ENCODE measurements at regions not wholly inside any gene's neighbourhood (a gene's known extent, or its start where the extent isn't known, plus 50 kb on each side); places are given as distances from the start of the nearest gene placed in this dataset.
"Not testable (repeated sequence)": the region's sequence is repeated elsewhere in the genome, so short reads cannot be mapped to it uniquely, and the experiment has no call there.

DNA sequence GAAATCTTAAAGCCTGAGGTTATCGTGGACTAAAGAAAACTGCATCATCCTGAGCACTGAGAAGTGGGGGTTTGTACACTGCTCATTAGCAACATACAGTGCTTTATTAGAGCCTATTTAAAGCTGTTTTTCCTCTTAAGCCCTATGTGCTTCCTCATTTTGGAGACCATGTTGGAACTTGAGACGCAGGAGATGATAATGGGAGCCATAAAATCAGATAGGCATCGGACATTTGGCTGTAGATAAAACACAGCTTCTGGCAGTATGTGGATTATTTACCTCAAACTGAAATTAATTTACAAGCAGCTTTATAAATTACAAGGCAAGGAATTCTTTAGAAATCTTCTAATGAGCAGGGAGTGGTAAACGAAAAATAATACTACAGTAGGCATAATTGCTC is 147.7 kb upstream of the IVNS1ABP start:
- no peak for DNase-seq
- no peaks in the 10 kb centered on the region for H3K27me3 ChIP-seq
- no peaks in the 10 kb centered on the region for H3K36me3 ChIP-seq
- no peak overlapping the region for H3K4me3 ChIP-seq
- H3K4me1 ChIP-seq, result no peaks in the 10 kb centered on the region
- TF ChIP-seq CTCF (IDR thresholded peaks at IDR 0.05) (no peak), POLR2A (IDR thresholded peaks at IDR 0.05) (no peak)
- H3K9me3 ChIP-seq, result no peaks in the 10 kb centered on the region
- H3K27ac ChIP-seq, result no peak overlapping the region

GRCh38 chr1:185463433-185463832 is 146.4 kb upstream of the IVNS1ABP start:
- no peak for DNase-seq
- no peak overlapping the region for H3K27ac ChIP-seq
- no peaks in the 10 kb centered on the region for H3K9me3 ChIP-seq
- H3K4me3 ChIP-seq, result no peak overlapping the region
- H3K4me1 ChIP-seq, result no peaks in the 10 kb centered on the region
- no peaks in the 10 kb centered on the region for H3K27me3 ChIP-seq
- TF ChIP-seq CTCF (IDR thresholded peaks at IDR 0.05) (no peak), POLR2A (IDR thresholded peaks at IDR 0.05) (no peak)
- H3K36me3 ChIP-seq, result no peaks in the 10 kb centered on the region

- Histone ChIP-seq H3K36me3 (no peaks in the 10 kb centered on the region), H3K27ac (no peak overlapping the region), H3K9me3 (no peaks in the 10 kb centered on the region), H3K4me3 (no peak overlapping the region), H3K27me3 (no peaks in the 10 kb centered on the region), H3K4me1 (no peaks in the 10 kb centered on the region)
- TF ChIP-seq CTCF (IDR thresholded peaks at IDR 0.05) (no peak), POLR2A (IDR thresholded peaks at IDR 0.05) (no peak)
- DNase-seq, result no peak
Observed at GRCh38 chr1:185463011-185463410, 146.0 kb upstream of the IVNS1ABP start.

GRCh38 chr1:185460723-185461122 is 143.7 kb upstream of the IVNS1ABP start:
- H3K4me3 ChIP-seq, H3K9me3 ChIP-seq, DNase-seq, H3K27me3 ChIP-seq, H3K4me1 ChIP-seq, H3K27ac ChIP-seq, H3K36me3 ChIP-seq: not testable (repeated sequence)

DNA sequence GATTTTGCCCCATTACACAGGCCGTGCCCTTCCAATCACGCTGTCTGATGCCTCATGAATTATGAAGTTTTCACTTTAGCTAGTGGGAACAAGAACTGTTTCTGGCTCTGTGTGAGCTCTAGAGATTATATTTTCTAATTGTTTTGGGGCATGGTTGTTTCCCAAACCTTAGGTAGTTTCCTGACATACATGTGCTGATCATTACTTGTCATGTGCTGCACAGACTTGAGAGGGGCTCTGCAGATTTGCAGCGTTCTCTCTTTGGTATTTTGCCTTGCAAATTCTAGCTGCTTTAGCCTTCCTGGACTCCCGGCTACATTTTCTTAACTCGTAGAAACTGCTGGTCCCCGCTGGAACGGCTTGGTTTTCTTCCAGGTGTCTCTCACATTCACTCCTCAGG is 142.1 kb upstream of the IVNS1ABP start:
- Histone ChIP-seq H3K27ac (no peak overlapping the region), H3K36me3 (no peaks in the 10 kb centered on the region), H3K27me3 (no peaks in the 10 kb centered on the region), H3K4me3 (no peak overlapping the region), H3K9me3 (no peaks in the 10 kb centered on the region), H3K4me1 (no peaks in the 10 kb centered on the region)
- TF ChIP-seq CTCF (IDR thresholded peaks at IDR 0.05) (no peak), POLR2A (IDR thresholded peaks at IDR 0.05) (no peak)
- DNase-seq, result no peak

DNA sequence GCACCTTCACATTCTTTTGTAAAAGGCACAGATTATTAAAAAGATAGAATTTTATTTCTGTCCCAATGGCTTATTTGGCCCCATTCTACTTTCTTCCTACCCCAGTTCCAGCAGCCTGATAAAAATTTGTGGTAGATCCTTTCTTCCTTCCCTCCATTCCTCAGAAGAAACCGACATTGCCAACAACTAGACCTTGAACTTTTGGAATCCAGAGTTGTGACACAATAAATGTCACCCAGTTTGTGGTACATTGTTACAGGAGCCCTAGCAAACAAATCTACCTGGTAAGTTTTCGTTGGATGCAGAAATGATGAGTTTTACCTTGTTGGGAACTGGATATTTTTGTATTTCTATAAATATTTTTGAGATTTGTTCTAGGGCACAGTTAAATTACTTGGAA is 141.6 kb upstream of the IVNS1ABP start:
- Histone ChIP-seq H3K4me3 (no peak overlapping the region), H3K27ac (no peak overlapping the region), H3K9me3 (no peaks in the 10 kb centered on the region), H3K36me3 (no peaks in the 10 kb centered on the region), H3K4me1 (no peaks in the 10 kb centered on the region), H3K27me3 (no peaks in the 10 kb centered on the region)
- DNase-seq, result no peak
- TF ChIP-seq CTCF (IDR thresholded peaks at IDR 0.05) (no peak), POLR2A (IDR thresholded peaks at IDR 0.05) (no peak)
